ENCODE measurements at regions not wholly inside any gene's neighbourhood (a gene's known extent, or its start where the extent isn't known, plus 50 kb on each side); places are given as distances from the start of the nearest gene placed in this dataset.

DNA sequence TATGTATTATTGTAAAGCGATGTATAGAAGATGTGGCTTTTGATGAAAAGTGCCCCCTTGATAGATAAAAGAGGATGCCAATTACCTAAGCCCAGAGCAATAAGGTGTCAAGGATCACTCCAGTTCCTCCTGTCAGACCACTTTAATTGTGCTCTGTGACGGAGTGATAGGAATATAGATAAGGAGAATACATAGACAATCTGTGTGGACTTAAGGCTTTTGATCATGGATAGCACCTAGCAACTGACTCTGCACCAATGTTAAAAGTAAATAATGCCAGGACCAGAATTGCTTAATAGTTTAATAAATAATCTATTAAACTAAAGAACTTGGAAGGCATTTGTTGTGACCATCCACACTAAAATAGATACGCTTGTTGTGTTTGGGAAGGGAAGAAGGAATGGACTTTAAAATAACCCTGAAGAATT, 390.7 kb upstream of the ARGLU1 start:
- no peaks in the 10 kb centered on the region for H3K9me1 ChIP-seq (ENCODE audit: control insufficient read depth, insufficient read depth, low read length)
- ATAC-seq (no peak), DNase-seq (ENCODE audit: extremely low read depth in 1 of 4, low spot score in 3 of 4) (no peak), FAIRE-seq (no peak)
- no peak overlapping the region for H3K27ac ChIP-seq (ENCODE audit: extremely low read depth, low read depth, low read length)
- TF ChIP-seq, protein P1, sequence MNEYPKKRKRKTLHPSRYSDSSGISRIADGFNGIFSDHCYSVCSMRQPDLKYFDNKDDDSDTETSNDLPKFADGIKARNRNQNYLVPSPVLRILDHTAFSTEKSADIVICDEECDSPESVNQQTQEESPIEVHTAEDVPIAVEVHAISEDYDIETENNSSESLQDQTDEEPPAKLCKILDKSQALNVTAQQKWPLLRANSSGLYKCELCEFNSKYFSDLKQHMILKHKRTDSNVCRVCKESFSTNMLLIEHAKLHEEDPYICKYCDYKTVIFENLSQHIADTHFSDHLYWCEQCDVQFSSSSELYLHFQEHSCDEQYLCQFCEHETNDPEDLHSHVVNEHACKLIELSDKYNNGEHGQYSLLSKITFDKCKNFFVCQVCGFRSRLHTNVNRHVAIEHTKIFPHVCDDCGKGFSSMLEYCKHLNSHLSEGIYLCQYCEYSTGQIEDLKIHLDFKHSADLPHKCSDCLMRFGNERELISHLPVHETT (CRISPR knock-in tag; conservative IDR thresholded peaks at IDR 0.05 in 1 of 2, IDR thresholded peaks at IDR 0.05 in 1 of 2): no peak
- H4K20me1 ChIP-seq (replicated peaks; ENCODE audit: control insufficient read depth, insufficient read depth, low read length): no peaks in the 10 kb centered on the region
- no peak overlapping the region for H2AFZ ChIP-seq (ENCODE audit: low read depth, low read length)
- no peak overlapping the region for H3K4me3 ChIP-seq
- 0% methylated on average over 3 of the region's 3 CpGs for WGBS (ENCODE audit: insufficient coverage, low coverage, missing lambda C conversion rate)
- H3K4me2 ChIP-seq (ENCODE audit: insufficient read depth, low read length): no peak overlapping the region
- no peaks in the 10 kb centered on the region for H3K9me3 ChIP-seq (replicated peaks; ENCODE audit: control insufficient read depth, insufficient read depth, low read depth, low read length)
- BruUV-seq (replicated peaks): no TSS peak
- no peaks in the 10 kb centered on the region for H3K36me3 ChIP-seq (ENCODE audit: control insufficient read depth, insufficient read depth, low read length)
- in situ Hi-C loops (cut with MboI) (no loop called here), intact Hi-C loops (cut with micrococcal nuclease) (no loop called here)
- H3K4me1 ChIP-seq (replicated peaks in 1 of 2; ENCODE audit: control insufficient read depth in 2 of 2, insufficient read depth in 2 of 2, low read length in 2 of 2): no peaks in the 10 kb centered on the region
- CTCF ChIA-PET (ENCODE audit: low intra/inter-chr PET ratio): no interaction called here
- POLR2A ChIA-PET: no interaction called here
- H3K79me2 ChIP-seq (ENCODE audit: control insufficient read depth, insufficient read depth, low read length): no peaks in the 10 kb centered on the region
- H3K27me3 ChIP-seq (ENCODE audit: control insufficient read depth in 2 of 2, insufficient read depth in 2 of 2, low read length in 2 of 2): no peaks in the 10 kb centered on the region
- no peak overlapping the region for H3K9ac ChIP-seq (ENCODE audit: insufficient read depth in 1 of 2, low read depth in 2 of 2, low read length in 2 of 2)

DNA sequence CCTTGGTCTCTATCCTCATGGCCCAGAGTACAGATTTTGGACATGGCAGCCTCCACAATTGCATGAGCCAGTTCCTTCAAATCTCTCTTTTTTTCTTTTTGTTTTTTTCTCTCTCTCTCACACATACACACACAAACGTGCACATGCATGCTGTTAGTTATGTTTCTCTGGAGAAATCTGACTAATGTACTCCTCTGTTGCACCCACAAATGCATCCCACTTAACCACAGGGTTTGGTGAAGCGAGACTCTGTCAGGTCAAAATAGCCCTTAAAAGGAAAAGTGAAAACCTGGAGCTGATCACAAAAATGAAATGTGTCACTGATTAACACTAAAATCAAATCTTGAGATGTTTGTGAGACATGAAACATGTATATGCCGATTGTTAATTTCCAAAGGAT, 374.6 kb upstream of the ARGLU1 start:
- ChIA-PET POLR2A (no interaction called here), CTCF (ENCODE audit: low intra/inter-chr PET ratio) (no interaction called here)
- TF ChIP-seq ELF1 (tag; IDR thresholded peaks at IDR 0.05) (no peak), RCOR1 (IDR thresholded peaks at IDR 0.05; ENCODE audit: borderline replicate concordance in 1 of 2, low read depth in 2 of 2, low read length in 2 of 2) (no peak), MYBL2 (IDR thresholded peaks at IDR 0.05; ENCODE audit: low read depth) (no peak), MYBL2 (CRISPR knock-in tag; IDR thresholded peaks at IDR 0.05; ENCODE audit: borderline replicate concordance) (no peak), MTA1 (IDR thresholded peaks at IDR 0.05; ENCODE audit: borderline replicate concordance) (no peak), TCFL5 (CRISPR knock-in tag; conservative IDR thresholded peaks at IDR 0.05) (no peak)
- TF ChIP-seq, protein P2, sequence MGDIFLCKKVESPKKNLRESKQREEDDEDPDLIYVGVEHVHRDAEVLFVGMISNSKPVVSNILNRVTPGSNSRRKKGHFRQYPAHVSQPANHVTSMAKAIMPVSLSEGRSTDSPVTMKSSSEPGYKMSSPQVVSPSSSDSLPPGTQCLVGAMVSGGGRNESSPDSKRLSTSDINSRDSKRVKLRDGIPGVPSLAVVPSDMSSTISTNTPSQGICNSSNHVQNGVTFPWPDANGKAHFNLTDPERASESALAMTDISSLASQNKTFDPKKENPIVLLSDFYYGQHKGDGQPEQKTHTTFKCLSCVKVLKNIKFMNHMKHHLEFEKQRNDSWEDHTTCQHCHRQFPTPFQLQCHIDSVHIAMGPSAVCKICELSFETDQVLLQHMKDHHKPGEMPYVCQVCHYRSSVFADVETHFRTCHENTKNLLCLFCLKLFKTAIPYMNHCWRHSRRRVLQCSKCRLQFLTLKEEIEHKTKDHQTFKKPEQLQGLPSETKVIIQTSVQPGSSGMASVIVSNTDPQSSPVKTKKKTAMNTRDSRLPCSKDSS (IDR thresholded peaks at IDR 0.05; ENCODE audit: low read depth, partially characterized antibody): no peak
- Histone ChIP-seq H3K9me1 (ENCODE audit: control insufficient read depth, insufficient read depth, low read length) (no peaks in the 10 kb centered on the region), H3K27me3 (ENCODE audit: control insufficient read depth in 2 of 2, insufficient read depth in 2 of 2, low read length in 2 of 2) (no peaks in the 10 kb centered on the region), H3K4me2 (ENCODE audit: insufficient read depth, low read length) (no peak overlapping the region), H3K36me3 (ENCODE audit: control insufficient read depth, insufficient read depth, low read length) (no peaks in the 10 kb centered on the region), H3K4me1 (replicated peaks in 1 of 2; ENCODE audit: control insufficient read depth in 2 of 2, insufficient read depth in 2 of 2, low read length in 2 of 2) (no peaks in the 10 kb centered on the region), H3K27ac (ENCODE audit: extremely low read depth, low read depth, low read length) (no peak overlapping the region), H2AFZ (ENCODE audit: low read depth, low read length) (no peak overlapping the region), H3K9ac (ENCODE audit: insufficient read depth in 1 of 2, low read depth in 2 of 2, low read length in 2 of 2) (no peak overlapping the region), H3K79me2 (ENCODE audit: control insufficient read depth, insufficient read depth, low read length) (no peaks in the 10 kb centered on the region), H4K20me1 (replicated peaks; ENCODE audit: control insufficient read depth, insufficient read depth, low read length) (no peaks in the 10 kb centered on the region), H3K4me3 (no peak overlapping the region), H3K9me3 (replicated peaks; ENCODE audit: control insufficient read depth, insufficient read depth, low read depth, low read length) (no peaks in the 10 kb centered on the region)
- in situ Hi-C loops (cut with MboI) (no loop called here), intact Hi-C loops (cut with micrococcal nuclease) (no loop called here)
- no TSS peak for BruUV-seq (replicated peaks)
- DNase-seq (ENCODE audit: extremely low read depth in 1 of 4, low spot score in 3 of 4): no peak
- no peak for FAIRE-seq
- 8% methylated on average over 2 of the region's 3 CpGs for WGBS (ENCODE audit: insufficient coverage, low coverage, missing lambda C conversion rate)
- no peak for ATAC-seq

Measured in K562 (cell line).